SK-N-SH (cell line): ENCODE measurements at regions not wholly inside any gene's neighbourhood (a gene's known extent, or its start where the extent isn't known, plus 50 kb on each side); places are given as distances from the start of the nearest gene placed in this dataset.

ENCODE experiments used
- CTCF ChIA-PET: fragments of 300-600, 350-600 bp; formaldehyde crosslinking; extraction: SDS; loops from one replicate; lab custom pipeline; 2021; lab: Yijun Ruan, JAX
- POLR2A ChIA-PET: fragments of 350-600 bp; sonication (Branson Sonifier 250); formaldehyde crosslinking; extraction: SDS; loops from one replicate; lab custom pipeline; 2020; ENCODE audit warnings: antibody characterized with exemption, inconsistent platforms; lab: Yijun Ruan, JAX
- DNase-seq: peaks from one replicate; pipeline ENCODE4 v3.0.0; 2012
- H2AFZ ChIP-seq: fragments of 200-600 bp; sonication (generic); 2 replicates; pipeline ENCODE4 v1.8.1; 2016; ENCODE audit warnings: antibody characterized with exemption, mild to moderate bottlenecking, low read depth
- H3F3A ChIP-seq: fragments of 200-600 bp; sonication (generic); replicated peaks from 2 replicates; pipeline ENCODE3; 2016; ENCODE audit warnings: antibody characterized with exemption, mild to moderate bottlenecking; ENCODE audit not compliant: insufficient read depth
- H3K27ac ChIP-seq, 2 experiments: fragments of 200-500 bp in 1 of 2; fragments of 200-600 bp in 1 of 2; sonication (Bioruptor generic) in 1 of 2; sonication (generic), shearing (Covaris generic) in 1 of 2; 2 replicates each; pipeline versions ENCODE4 v1.5.1 to v1.6.1; 2014 to 2016; ENCODE audit warnings: low read depth in 2 of 2, inconsistent platforms in 1 of 2, low read length in 1 of 2, mild to moderate bottlenecking in 1 of 2, mixed read lengths in 1 of 2
- H3K27me3 ChIP-seq: fragments of 200-600 bp; sonication (generic), shearing (Covaris generic); 2 replicates; pipeline ENCODE4 v1.6.1; 2016; ENCODE audit warnings: mixed run types; ENCODE audit not compliant: insufficient read depth
- H3K36me3 ChIP-seq, 2 experiments: fragments of 200-500 bp in 1 of 2; fragments of 200-600 bp in 1 of 2; sonication (Bioruptor generic) in 1 of 2; sonication (generic) in 1 of 2; replicated peaks in 1 of 2; 2 replicates each; pipeline versions ENCODE3 to v1.5.1; 2014 to 2016; ENCODE audit warnings: low read length in 1 of 2, mild to moderate bottlenecking in 1 of 2; ENCODE audit not compliant: insufficient read depth in 2 of 2, control insufficient read depth in 1 of 2
- H3K4me1 ChIP-seq, 2 experiments: fragments of 200-500 bp in 1 of 2; fragments of 200-600 bp in 1 of 2; sonication (Bioruptor generic) in 1 of 2; sonication (generic), shearing (Covaris generic) in 1 of 2; 2 replicates each; pipeline versions ENCODE4 v1.5.1 to v1.6.1; 2014 to 2016; ENCODE audit warnings: low read depth in 1 of 2, low read length in 1 of 2, mixed run types in 1 of 2; ENCODE audit not compliant: insufficient read depth in 2 of 2, control insufficient read depth in 1 of 2
- H3K4me2 ChIP-seq: fragments of 200-600 bp; sonication (generic), shearing (Covaris generic); 2 replicates; pipeline ENCODE4 v1.6.1; 2017; ENCODE audit warnings: mixed run types
- H3K4me3 ChIP-seq, 2 experiments: fragments of 200-500 bp in 1 of 2; fragments of 200-600 bp in 1 of 2; sonication (Bioruptor generic) in 1 of 2; sonication (generic), shearing (Covaris generic) in 1 of 2; 2 replicates each; pipeline versions ENCODE4 v1.5.1 to v1.8.1; 2014 to 2016; ENCODE audit warnings: low read depth in 2 of 2, inconsistent platforms in 1 of 2, low read length in 1 of 2, mild to moderate bottlenecking in 1 of 2, mixed read lengths in 1 of 2, moderate library complexity in 1 of 2
- H3K79me2 ChIP-seq: fragments of 200-600 bp; sonication (generic); 2 replicates; pipeline ENCODE4 v1.8.1; 2017; ENCODE audit warnings: mild to moderate bottlenecking; ENCODE audit not compliant: insufficient read depth
- H3K9ac ChIP-seq: fragments of 200-600 bp; sonication (generic); 2 replicates; pipeline ENCODE4 v1.6.1; 2017; ENCODE audit warnings: mixed run types
- H3K9me2 ChIP-seq: fragments of 200-600 bp; sonication (generic); 2 replicates; pipeline ENCODE4 v1.6.1; 2017; ENCODE audit warnings: mixed run types
- H3K9me3 ChIP-seq: fragments of 200-600 bp; sonication (generic); 2 replicates; pipeline ENCODE4 v1.6.1; 2017; ENCODE audit warnings: mixed run types, mild to moderate bottlenecking, moderate library complexity
- H4K20me1 ChIP-seq: fragments of 200-600 bp; sonication (generic); 2 replicates; pipeline ENCODE4 v1.6.1; 2017; ENCODE audit warnings: mild to moderate bottlenecking, mixed run types; ENCODE audit not compliant: insufficient read depth
- CHD2 ChIP-seq: fragments of 150-350 bp; IDR thresholded peaks from 2 replicates; pipeline ENCODE4 v1.6.1; 2018; ENCODE audit warnings: low read length; ENCODE audit not compliant: partially characterized antibody
- ELF1 ChIP-seq: IDR thresholded peaks from 2 replicates; pipeline ENCODE4 v1.4.0; 2012
- EP300 ChIP-seq, 2 experiments: IDR thresholded peaks; 2 replicates each; pipeline versions ENCODE4 v1.4.0 to v1.6.1; 2012; ENCODE audit warnings: borderline replicate concordance in 1 of 2, low read depth in 1 of 2, low read length in 1 of 2
- EZH2phosphoT487 ChIP-seq: fragments of 200-600 bp; sonication (generic); IDR thresholded peaks from 2 replicates; pipeline ENCODE4 v1.6.1; 2017; ENCODE audit warnings: low read depth, mixed run types, mild to moderate bottlenecking, antibody characterized with exemption, moderate library complexity, borderline replicate concordance
- GATA2 ChIP-seq: sonication (generic); formaldehyde crosslinking; IDR thresholded peaks from 2 replicates; pipeline ENCODE4 v1.5.0; 2020; ENCODE audit warnings: mild to moderate bottlenecking, missing genetic modification reagents
- RCOR1 ChIP-seq: fragments of 150-350 bp; IDR thresholded peaks from 2 replicates; pipeline ENCODE4 v1.6.1; 2017; ENCODE audit warnings: antibody characterized with exemption, low read length
- RFX5 ChIP-seq: IDR thresholded peaks from 2 replicates; pipeline ENCODE4 v1.6.1; 2012; ENCODE audit warnings: mild to moderate bottlenecking, improper control_type of control experiment, low read length
- SIN3A ChIP-seq: IDR thresholded peaks from 2 replicates; pipeline ENCODE4 v1.6.1; 2012; ENCODE audit warnings: low read depth, mild to moderate bottlenecking, low read length, moderate library complexity, borderline replicate concordance
- TCF12 ChIP-seq: IDR thresholded peaks from 2 replicates; pipeline ENCODE4 v1.4.0; 2012
- TEAD4 ChIP-seq: IDR thresholded peaks from 2 replicates; pipeline ENCODE4 v1.4.0; 2012; ENCODE audit warnings: mild to moderate bottlenecking, borderline replicate concordance; ENCODE audit not compliant: insufficient read depth
- WGBS: methylation state at CpG from one replicate; pipeline ENCODE4 v1.1.6; 2017; ENCODE audit warnings: low lambda C conversion rate; 5-methylcytosine and 5-hydroxymethylcytosine counted together
- TF ChIP-seq, protein P1 (sequence below): IDR thresholded peaks from 2 replicates; pipeline ENCODE4 v1.4.0; 2012; ENCODE audit warnings: low read depth
- TF ChIP-seq, protein P2 (sequence below): fragments of 150-350 bp; IDR thresholded peaks from 2 replicates; pipeline ENCODE4 v1.6.1; 2016; ENCODE audit warnings: mild to moderate bottlenecking, low read depth, low read length
- TF ChIP-seq, protein P3 (sequence below): IDR thresholded peaks from 2 replicates; pipeline ENCODE4 v1.4.0; 2012; ENCODE audit warnings: low read depth, borderline replicate concordance
- TF ChIP-seq, protein P4 (sequence below): IDR thresholded peaks from 2 replicates; pipeline ENCODE4; 2012
- TF ChIP-seq, protein P5 (sequence below): IDR thresholded peaks from 2 replicates; pipeline ENCODE4 v1.4.0; 2012; ENCODE audit warnings: low read depth, borderline replicate concordance

DNA sequence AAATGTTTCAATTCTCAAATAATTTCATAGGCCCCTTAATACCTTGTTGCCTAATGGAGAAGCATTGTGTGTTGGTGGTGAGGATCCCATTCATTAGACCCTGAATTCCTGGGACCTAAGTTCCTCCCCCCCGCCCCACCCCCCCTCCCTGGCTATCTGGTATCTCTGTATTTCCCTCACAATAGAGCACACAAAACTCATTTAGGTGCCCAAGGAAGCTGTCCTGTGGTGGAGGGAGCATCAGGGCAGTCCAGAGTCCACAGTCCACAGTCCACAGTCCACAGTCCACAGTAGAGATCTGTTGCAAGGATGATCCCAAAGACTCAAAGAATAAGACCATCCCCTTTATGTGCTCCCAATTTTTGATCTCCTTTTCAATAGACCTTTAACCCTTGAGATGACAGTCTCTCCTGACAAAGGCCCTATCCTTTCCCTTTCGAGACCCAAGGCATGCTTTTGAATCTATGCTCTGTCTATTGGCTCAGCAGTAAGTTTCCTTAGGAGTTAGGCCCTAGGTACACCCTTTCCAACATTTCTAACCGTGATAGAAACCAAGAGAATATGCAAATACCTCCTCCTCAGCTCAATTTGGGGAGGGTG lies 123.9 kb downstream of the ZBTB18 start:
- H3K4me3 ChIP-seq = no peak overlapping the region
- no peaks in the 10 kb centered on the region for H3K36me3 ChIP-seq
- no peaks in the 10 kb centered on the region for H3K9me3 ChIP-seq
- H3K4me2 ChIP-seq = no peak overlapping the region
- H3K9me2 ChIP-seq = no peaks in the 10 kb centered on the region
- TF ChIP-seq GATA2 (no peak), SIN3A (no peak), EP300 (IDR thresholded peaks at IDR 0.05; ENCODE audit: borderline replicate concordance in 1 of 2, low read depth in 1 of 2, low read length in 1 of 2) (no peak), ELF1 (no peak), CHD2 (no peak), TEAD4 (no peak), EZH2phosphoT487 (no peak), TCF12 (no peak), RFX5 (no peak), RCOR1 (no peak)
- TF ChIP-seq, protein P1, sequence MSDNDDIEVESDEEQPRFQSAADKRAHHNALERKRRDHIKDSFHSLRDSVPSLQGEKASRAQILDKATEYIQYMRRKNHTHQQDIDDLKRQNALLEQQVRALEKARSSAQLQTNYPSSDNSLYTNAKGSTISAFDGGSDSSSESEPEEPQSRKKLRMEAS = no peak
- TF ChIP-seq, protein P2, sequence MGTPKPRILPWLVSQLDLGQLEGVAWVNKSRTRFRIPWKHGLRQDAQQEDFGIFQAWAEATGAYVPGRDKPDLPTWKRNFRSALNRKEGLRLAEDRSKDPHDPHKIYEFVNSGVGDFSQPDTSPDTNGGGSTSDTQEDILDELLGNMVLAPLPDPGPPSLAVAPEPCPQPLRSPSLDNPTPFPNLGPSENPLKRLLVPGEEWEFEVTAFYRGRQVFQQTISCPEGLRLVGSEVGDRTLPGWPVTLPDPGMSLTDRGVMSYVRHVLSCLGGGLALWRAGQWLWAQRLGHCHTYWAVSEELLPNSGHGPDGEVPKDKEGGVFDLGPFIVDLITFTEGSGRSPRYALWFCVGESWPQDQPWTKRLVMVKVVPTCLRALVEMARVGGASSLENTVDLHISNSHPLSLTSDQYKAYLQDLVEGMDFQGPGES = no peak
- TF ChIP-seq, protein P3, sequence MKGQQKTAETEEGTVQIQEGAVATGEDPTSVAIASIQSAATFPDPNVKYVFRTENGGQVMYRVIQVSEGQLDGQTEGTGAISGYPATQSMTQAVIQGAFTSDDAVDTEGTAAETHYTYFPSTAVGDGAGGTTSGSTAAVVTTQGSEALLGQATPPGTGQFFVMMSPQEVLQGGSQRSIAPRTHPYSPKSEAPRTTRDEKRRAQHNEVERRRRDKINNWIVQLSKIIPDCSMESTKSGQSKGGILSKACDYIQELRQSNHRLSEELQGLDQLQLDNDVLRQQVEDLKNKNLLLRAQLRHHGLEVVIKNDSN = no peak
- TF ChIP-seq, protein P4, sequence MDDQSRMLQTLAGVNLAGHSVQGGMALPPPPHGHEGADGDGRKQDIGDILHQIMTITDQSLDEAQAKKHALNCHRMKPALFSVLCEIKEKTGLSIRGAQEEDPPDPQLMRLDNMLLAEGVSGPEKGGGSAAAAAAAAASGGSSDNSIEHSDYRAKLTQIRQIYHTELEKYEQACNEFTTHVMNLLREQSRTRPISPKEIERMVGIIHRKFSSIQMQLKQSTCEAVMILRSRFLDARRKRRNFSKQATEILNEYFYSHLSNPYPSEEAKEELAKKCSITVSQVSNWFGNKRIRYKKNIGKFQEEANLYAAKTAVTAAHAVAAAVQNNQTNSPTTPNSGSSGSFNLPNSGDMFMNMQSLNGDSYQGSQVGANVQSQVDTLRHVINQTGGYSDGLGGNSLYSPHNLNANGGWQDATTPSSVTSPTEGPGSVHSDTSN = no peak
- TF ChIP-seq, protein P5, sequence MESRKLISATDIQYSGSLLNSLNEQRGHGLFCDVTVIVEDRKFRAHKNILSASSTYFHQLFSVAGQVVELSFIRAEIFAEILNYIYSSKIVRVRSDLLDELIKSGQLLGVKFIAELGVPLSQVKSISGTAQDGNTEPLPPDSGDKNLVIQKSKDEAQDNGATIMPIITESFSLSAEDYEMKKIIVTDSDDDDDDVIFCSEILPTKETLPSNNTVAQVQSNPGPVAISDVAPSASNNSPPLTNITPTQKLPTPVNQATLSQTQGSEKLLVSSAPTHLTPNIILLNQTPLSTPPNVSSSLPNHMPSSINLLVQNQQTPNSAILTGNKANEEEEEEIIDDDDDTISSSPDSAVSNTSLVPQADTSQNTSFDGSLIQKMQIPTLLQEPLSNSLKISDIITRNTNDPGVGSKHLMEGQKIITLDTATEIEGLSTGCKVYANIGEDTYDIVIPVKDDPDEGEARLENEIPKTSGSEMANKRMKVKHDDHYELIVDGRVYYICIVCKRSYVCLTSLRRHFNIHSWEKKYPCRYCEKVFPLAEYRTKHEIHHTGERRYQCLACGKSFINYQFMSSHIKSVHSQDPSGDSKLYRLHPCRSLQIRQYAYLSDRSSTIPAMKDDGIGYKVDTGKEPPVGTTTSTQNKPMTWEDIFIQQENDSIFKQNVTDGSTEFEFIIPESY = no peak
- H3K27me3 ChIP-seq = no peaks in the 10 kb centered on the region
- no peaks in the 10 kb centered on the region for H3K79me2 ChIP-seq
- H3K27ac ChIP-seq = no peak overlapping the region
- H3F3A ChIP-seq = no peaks in the 10 kb centered on the region
- 86% methylated on average over 3 of the region's 3 CpGs for WGBS
- H4K20me1 ChIP-seq = no peaks in the 10 kb centered on the region
- CTCF ChIA-PET = no interaction called here
- no peak overlapping the region for H2AFZ ChIP-seq
- POLR2A ChIA-PET = no interaction called here
- DNase-seq = no peak
- no peak overlapping the region for H3K9ac ChIP-seq
- peaks cover 0 to 4% of the 10 kb centered on the region in 2 experiments; a peak in 1 of 4 replicates for H3K4me1 ChIP-seq
